HG02852 (cell line): ENCODE measurements at regions not wholly inside any gene's neighbourhood (a gene's known extent, or its start where the extent isn't known, plus 50 kb on each side); places are given as distances from the start of the nearest gene placed in this dataset.

Experiments
- ATAC-seq: cut with Tn5 transposase; IDR thresholded peaks from one replicate; pipeline ENCODE4 v1.9.1; 2021; ENCODE audit warnings: mild to moderate bottlenecking, moderate library complexity; ENCODE audit not compliant: unreplicated experiment

DNA sequence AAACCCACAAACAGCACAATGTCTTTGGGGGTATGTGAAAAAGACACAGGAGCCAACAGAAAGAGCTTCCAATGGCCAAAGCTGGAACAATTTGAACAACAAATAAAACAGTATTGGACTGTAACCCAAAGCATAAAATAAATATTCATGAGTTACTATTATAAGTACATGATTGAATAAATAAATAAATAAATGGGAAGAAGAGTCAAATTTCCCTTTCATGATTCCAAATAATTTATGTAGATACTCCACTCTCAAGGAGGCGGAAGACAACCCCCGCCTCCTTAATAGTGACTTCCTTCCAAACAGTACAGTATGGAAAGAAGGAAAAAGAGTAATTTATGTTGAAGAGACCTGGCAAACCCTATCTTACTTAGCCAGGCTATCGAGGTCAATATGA lies 124.4 kb upstream of the P2RY1 start:
- no peak for ATAC-seq

DNA sequence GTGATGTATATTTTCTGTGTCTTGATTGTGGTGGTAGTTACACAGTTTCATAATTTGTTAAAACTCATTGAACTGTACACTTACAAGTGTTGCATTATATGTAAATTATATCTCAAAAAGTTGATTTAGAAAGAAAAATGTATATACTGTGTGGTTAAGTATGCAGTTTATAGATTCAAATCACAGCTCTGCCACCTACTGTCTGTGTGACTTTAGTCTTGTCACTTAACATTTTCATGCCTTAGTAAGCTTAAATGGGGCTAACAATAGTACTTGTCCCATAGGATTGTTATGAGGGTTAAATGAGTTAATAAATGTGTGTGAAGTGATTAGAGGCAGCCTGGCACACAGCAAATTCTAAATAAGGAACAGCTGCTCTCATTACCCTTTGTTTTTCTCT lies 120.9 kb upstream of the P2RY1 start:
- no peak for ATAC-seq

DNA sequence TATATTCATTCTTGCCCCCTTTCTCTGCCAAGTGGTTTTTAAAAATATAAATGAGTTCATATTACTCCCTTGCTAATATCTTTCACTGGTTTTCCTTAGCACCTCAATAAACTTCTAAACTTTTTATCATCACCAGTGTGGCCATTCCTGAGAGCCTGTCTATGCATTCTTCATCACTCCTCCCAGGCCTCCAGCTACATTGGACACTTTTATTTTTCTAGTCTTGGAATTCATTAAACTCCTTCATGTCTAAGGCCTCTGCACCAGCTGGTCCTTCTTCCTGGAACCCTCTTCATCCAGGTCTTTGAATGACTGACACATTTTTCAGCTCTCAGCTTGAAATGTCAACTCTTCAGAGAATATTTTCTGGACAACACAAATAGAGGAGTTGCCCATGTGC lies 120.4 kb upstream of the P2RY1 start:
- ATAC-seq: no peak

DNA sequence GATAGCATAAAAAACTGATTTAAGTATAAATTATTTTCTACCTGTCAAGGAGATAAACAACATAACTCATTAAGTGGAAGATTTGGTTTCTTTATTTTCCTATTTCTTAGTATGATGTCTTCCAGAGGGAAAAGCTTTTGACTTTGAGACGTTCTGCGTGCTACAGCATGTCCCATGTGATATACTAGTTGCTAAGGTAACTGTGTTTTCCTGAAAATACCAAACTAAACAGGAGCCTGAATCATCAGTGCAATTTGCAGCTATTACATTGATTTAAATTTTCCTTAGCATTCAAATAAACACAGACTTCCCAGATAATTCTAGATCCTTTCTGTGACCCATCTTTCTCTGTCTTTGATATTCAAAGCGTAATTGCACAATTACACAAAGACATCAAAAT lies 117.7 kb upstream of the P2RY1 start:
- ATAC-seq: no peak

DNA sequence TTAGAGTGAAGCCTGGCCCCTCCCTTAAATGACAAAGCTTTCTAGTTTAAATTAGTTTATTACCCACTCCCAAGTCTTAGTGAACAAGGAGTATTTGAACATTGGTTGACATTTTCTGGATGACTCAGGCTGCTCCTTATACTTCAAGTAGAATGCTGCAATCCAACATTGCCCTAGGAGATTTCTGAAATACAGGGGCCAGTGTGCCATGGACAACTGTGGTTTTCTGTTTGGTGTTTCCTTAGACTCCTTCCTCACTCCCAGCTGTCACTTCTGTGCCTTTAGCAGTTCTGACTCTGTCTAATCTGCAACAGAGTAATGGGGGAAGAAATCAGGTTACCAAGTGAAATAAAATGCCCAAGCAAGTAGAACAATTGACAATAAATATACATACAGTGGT lies 116.1 kb upstream of the P2RY1 start:
- no peak for ATAC-seq

DNA sequence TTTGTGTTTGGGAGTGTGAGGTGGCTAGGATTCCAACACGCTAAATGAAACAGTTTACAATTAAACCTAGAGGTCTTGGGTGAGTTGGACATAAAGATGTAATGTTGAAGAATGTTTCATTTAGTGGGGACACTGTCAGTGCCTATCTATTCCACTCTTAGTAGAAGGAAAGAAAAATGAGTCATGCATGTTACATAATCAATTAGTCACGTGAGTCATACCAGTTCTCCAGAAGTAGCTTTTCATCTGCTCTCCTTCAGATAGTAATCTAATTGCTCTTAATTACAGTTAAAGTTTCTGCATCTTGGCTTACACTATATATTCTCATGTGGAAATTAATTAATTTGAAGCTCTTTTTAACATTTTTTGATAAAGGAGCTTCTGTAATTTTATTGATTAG lies 115.7 kb upstream of the P2RY1 start:
- ATAC-seq: no peak

DNA sequence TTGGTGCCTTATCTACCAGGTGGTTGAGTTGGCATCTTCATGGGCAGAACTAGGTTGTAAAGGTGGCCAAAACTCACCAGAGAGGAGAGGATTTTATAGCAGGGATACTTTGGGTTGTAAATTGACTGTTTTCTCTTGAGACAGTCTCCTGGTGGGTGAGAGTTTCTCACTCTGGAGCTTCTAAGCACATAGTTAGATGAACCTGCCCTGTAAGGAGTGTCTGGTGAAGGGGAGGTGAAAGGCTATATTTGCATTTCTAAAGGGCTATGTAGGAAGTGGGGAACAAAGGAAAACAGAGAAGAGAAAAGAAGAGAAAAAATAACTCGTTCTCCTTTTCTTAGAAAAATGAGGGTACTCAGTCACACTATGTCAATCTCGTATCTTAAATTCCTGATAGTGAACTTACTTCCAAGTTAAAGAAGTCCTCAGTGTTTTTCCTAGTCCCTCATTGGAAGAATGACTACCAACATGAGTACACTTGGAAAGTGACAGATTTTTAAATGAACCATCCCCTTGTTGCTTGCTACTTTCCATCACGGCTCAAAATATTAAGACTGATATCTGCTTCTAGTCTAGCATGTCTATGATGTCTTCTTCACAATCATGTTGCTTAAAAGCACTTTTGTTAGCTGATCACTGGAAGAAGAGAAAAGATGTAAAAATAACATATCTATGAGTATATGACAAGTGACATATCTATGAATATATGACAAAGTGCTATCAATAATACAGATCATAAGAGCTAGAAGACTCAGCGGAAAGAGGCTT lies 113.8 kb upstream of the P2RY1 start:
- ATAC-seq: no peak

DNA sequence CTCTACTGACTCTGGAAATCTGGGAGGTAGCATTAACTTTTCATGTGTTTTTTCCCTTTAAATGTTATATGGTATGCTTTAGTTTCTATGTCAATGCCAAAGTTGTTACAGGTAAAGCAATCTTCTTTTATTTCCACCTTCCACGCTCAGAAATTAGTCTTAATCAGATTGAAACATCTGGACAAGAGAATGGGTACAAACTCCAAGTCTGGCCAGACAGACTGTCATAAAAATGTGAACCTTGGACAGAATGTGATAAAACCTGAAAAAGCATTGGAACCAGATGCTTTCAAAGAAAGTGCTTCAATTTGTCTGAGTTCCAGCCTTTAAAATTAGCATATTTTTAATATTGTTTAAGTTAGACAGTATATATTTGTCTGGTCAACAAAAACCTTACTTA lies 110.7 kb upstream of the P2RY1 start:
- ATAC-seq: no peak

DNA sequence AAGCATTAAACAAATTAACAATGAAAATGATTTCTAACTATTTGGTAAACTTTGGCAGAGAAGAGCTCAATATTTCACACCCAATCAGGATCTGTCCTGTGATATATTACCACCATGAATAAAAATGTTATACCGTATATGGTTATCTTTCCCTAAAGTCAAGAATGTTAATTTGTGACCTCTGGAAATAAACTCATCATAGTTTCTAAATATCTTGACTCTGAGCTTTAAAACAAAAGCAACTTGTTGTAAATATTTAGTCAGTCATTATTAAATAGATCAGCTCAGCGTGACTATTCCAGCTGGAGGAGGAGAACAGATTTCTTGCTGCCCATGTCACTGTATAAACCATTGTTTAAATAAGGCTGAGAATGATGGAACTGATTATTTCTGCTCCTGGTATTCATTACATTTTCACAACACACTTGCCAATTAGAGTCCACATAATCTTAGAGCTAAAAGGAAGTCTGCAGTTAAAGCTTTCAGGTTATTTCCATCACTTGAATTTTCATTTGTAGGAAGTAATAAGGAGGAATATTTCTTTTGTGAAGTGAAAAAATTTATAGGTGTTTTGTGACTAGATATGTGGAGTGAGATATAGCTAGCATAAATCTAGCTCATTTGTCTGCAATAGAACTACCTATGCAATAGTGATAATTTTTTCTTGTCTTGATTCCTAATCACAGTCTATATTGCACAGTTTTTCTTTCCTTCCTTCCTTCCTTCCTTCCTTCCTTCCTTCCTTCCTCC lies 106.5 kb upstream of the P2RY1 start:
- no peak for ATAC-seq

DNA sequence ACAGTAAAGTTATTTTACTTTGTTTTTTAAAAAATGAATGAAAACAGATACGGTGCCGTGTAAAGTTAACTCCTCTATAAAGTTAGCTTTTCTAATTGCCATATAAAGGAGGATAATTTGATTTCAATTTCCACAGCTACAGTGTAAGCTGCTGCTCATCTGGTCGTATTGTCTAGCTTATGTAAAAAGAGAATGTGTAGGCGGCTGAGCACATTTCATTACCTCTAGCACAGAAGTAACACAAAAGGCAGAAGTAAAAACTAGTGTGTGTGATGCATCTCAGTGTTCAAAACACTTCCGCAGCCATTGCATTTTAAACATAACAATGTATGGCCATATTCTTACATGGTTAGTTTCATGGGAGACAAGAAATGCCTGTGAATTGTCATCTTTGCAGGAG lies 105.0 kb upstream of the P2RY1 start:
- peak; percentile 90 for ATAC-seq

DNA sequence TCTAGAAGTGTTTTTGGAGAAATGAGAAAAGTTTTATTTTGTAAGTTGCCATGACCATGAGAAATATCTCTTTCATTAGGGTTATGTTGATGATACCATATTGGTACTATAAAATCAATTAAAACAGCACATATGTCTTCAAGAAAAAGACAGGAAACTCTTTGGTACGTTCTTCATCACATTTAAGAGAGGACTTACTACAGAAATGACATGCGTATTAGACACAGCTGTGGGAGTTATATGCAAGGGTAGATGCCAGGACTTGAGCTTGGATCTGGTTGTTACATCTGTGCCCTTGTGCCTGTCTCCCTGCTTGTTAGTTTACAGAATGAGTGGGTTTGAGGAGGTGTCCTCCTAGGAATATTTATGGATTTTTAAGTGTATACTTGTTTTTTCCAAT lies 103.4 kb upstream of the P2RY1 start:
- no peak for ATAC-seq

DNA sequence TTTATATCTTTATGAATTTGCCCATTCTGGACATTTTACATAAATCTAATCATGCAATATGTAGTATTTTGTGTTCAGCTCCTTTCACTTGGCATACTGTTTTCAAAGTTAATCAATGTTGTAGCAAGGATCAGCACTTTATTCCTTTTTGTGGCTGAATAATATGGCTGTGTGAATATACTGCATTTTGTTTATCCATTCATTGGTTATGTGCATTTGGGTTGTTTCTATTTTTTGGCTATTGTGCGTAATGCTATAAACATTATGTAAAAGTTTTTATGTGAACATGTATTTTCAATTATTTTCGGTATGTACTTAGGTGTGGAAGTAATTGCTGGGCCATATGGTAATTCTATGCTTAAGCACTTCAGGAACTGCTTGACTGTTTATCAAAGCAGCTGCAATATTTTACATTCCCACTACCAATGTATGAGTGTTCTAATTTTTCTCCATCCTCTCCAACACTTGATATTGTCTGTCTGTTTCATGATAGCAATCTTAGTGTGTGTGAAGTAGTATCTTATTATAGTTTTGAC lies 101.3 kb upstream of the P2RY1 start:
- ATAC-seq: no peak

DNA sequence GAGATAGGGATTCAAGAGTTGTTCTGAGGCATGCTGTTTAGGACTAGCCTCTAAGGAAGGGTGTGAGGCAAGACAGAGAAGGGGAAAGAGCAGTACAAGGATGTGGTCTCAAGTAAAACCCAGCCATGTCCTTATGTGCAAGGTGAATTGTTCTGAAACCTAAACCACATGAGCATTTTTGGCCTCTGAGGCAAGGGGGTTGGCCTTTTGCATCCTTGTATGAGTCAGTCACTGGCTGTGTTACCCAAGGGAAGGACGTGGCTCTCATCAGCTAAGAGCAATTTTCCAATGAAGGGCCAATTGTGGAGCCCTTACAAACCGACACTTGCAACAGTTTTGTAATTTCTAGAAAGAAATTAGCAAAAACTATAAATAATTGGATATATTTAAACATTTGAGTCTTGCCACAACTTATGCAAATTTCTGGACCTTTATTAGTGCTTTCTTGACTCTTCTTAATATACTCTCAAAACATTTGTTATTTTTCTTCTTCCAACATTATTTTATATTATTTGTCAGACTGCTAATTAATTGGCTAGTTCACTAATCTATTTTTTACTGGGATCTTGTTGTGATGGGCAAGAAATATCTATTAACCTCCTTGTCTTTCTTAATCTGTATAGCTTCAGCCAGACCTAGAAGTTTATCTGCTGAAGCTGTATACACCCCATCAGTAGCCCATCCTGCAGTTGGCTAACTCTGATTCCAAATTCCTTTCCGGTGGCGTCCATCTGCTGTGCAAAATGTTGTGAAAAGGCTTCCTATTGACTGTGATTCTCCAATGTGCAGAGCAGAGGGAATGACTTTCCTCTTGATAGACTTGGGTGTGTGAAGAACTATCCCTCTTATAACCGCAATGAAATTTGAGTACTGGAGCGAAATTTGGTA lies 97.7 kb upstream of the P2RY1 start:
- peak; percentile 98 for ATAC-seq

DNA sequence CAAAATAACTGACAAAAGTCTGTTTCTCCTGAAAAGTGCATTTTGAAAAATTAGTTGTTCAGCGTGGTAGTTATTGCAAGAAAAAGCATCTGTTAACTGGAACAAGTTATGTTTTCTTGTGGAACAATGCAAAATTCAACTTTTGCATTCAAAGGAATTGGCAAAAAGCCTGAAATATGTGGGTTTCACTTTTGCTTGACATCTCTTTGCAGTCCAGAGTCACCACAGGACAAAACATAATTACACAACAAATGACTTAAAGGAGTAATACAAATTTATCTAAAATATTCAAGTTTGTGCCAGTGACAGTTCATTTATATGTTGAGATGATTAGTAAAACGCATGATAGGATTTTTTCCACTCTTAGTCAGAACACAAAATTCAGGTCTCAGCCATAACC lies 96.3 kb upstream of the P2RY1 start:
- peak; percentile 22 for ATAC-seq

DNA sequence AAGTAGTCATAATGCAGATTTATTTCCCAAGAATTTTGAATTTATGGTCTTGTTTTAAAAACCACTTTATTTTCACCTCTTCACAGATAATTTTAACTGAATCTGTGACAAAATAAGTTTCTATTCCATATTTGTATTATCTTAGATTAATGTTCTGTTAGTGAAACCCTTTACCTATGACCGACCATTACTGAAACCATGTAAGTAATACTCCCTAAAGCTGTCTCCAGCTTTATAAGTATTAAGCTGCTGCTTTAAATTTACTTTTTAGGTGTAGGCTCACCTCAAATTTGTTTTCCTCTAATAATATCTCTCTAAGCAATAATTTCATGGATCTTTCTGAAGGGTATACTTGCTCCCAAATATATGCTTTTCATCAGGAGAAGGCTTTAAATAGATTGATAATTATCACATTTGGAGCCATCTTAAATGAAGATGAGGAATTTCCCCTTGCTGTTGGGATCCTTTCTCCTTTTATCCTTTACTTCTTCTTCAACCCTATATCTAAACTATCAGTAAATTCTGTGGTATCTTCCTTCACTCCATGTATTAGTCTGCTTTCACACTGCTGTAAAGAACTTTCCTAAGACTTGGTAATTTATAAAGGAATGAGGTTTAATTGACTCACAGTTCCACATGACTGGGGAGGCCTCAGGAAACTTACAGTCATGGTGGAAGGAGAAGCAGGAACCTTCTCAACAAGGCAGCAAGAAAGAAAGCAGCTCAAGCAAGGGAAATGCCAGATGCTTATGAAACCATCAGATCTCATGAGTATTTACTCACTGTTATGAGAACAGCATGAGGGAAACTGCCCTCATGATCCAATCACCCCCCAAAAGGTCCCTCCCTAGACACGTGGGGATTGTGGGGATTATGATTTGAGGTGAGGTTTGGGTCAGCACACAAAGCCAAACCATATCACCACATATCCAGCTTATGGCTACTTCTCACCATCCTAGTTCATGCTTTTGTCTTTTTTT lies 92.3 kb upstream of the P2RY1 start:
- peak; percentile 59 for ATAC-seq

DNA sequence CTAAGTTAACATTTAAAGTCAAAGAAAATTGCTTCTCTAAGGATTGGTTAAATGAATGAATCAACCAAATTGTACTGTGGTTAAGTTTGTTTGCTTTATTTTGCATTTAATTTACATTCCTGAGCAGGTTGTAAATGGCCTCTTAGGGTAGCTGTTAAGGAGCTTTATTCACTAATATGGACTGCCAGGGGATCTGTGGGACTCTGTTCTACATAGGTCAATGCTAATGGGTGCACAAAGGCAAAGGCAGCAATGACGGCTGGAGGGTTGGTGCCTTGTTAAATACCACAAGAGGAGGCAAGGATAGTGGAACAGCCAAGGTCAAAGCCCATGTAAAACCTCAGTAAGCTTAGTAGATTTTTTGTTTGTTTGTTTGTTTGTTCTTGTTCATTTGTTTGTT lies 89.3 kb upstream of the P2RY1 start:
- ATAC-seq: no peak

DNA sequence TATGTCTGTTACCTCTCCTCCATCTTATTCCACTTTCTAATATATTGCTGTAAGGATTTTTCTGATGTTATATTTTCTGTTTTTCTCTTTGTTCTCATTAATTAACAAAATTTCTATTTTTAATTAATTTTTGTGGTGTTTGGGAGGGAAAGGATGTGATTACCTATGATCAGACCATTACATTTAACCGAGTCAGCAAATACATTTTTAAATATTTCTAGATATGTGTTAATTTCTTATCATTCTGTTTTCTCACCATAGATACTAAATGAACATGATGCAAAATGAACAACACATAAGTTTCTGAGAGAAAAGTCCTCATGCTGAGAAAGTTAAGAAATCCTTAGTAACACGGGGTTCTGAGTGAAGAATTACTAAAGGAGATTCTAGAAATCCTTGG lies 80.6 kb upstream of the P2RY1 start:
- no peak for ATAC-seq

DNA sequence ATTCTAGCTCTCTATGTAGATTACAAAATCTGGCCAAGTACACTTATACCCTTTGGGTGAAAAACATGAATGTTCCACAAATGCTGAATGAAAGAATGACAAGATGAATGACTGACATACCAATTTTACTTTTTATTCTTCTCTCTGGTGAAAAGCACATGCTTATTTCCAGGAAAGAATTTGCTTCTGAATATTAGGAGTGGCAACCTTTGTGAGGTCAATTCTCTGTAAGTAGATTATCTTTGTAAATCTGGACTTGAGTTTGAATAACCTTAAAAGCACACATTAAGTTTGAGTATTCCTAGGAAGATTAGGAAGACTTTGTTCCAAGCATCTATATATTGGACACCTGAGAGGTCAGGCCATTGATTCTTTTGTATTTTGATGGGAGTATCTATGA lies 78.1 kb upstream of the P2RY1 start:
- ATAC-seq: no peak

DNA sequence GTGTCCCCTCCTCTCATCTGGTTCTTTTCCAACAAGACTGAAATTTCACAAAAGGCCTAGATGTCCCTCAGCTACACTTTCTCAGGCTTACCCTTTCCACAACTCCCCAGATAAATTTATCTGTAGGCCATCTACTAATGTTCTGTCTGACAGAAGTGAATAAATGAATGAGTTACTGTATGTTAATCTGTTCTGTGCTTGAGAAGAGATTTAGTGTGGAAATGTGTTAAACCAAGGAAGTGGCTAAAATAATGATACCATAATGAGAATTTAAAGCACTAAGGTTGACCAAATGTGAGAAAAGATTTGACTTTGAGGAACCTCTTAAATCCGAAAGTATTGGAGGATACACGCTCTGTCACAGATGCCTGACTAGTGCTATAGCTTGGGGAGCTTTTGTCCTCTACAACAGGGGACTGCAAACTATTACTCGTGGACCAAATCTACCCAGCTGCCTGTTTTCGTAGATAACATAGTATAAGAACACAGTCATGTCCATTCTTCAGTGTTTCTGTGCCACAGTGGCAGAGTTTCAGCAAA lies 74.8 kb upstream of the P2RY1 start:
- peak; percentile 96 for ATAC-seq

DNA sequence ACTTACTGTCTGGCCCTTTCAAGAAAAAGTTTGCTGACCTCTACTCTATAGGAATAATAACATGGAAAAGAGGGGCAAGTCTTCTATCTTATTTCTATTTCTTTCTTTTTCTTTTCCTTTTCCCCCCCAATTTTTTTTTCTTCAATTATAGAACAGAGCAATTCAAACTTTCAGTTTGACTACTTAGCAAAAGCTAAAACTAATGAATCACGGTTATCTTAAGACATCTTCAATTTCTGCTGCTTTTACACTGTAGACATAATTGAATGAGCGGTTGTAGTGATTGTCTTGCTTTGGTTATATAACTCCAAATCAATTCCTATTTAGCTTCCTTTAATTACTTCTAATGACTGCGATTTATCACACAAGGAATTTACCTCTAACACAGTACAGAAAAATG lies 74.3 kb upstream of the P2RY1 start:
- ATAC-seq: peak; percentile 36
